Panc1 (cell line): ENCODE measurements at regions not wholly inside any gene's neighbourhood (a gene's known extent, or its start where the extent isn't known, plus 50 kb on each side); places are given as distances from the start of the nearest gene placed in this dataset.

Experiments
- POLR2AphosphoS5 ChIP-seq: IDR thresholded peaks from 2 replicates; pipeline ENCODE4 v1.6.1; 2012; ENCODE audit warnings: mild to moderate bottlenecking, low read depth, low read length, moderate library complexity
- TF ChIP-seq, protein P1 (sequence below): fragments of 450-650 bp; IDR thresholded peaks from 2 replicates; pipeline ENCODE4 v1.5.1; 2017; ENCODE audit warnings: mild to moderate bottlenecking

DNA sequence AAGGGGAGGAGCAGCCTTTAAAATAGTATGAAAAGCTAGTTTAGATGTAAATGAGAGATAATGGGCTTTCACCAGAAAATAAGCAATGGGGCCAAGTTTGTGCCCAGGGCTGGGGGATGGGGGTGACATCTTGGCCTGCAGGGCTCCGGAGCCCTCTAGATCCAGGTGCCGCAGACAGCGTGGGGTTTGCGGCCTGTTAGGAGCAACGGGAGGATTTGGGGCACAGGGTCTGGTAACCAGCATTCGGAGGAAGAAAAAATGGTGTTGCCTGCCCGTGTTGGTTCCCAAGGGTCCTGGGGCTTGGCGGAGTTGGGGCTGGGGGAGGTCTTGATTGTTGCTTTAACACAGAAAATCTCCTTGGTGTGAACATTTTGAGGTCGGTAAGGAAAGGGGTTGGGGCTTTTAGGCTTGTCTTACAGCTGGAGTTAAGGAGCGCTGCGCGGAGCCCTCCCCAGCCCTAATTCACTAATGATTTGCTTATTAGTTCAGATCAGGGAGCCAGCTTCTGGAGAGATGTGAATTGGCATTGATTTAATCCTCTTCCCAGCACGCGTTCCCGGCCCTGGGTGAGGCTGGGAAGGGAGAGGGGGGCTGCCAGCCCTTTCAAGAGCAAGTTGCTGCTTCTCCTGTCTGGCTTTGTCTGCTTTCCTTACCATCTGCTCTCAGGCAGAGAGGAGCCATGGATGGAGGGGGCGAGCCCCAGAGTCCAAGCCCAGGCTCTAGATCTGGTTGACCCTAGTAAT lies 443.4 kb downstream of the BCOR start:
- TF ChIP-seq, protein P1, sequence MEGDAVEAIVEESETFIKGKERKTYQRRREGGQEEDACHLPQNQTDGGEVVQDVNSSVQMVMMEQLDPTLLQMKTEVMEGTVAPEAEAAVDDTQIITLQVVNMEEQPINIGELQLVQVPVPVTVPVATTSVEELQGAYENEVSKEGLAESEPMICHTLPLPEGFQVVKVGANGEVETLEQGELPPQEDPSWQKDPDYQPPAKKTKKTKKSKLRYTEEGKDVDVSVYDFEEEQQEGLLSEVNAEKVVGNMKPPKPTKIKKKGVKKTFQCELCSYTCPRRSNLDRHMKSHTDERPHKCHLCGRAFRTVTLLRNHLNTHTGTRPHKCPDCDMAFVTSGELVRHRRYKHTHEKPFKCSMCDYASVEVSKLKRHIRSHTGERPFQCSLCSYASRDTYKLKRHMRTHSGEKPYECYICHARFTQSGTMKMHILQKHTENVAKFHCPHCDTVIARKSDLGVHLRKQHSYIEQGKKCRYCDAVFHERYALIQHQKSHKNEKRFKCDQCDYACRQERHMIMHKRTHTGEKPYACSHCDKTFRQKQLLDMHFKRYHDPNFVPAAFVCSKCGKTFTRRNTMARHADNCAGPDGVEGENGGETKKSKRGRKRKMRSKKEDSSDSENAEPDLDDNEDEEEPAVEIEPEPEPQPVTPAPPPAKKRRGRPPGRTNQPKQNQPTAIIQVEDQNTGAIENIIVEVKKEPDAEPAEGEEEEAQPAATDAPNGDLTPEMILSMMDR: no peak
- no peak for TF ChIP-seq POLR2AphosphoS5
